GM21423 (cell line): ENCODE measurements at regions not wholly inside any gene's neighbourhood (a gene's known extent, or its start where the extent isn't known, plus 50 kb on each side); places are given as distances from the start of the nearest gene placed in this dataset.

ENCODE experiments used
- ATAC-seq: cut with Tn5 transposase; IDR thresholded peaks from one replicate; pipeline ENCODE4 v1.9.1; 2021; ENCODE audit warnings: mild to moderate bottlenecking, moderate library complexity; ENCODE audit not compliant: unreplicated experiment

GRCh38 chr12:4056910-4057845 is 184.0 kb upstream of the PARP11 start:
- ATAC-seq = no peak

GRCh38 chr12:4054630-4055029 is 181.4 kb upstream of the PARP11 start:
- no peak for ATAC-seq

DNA sequence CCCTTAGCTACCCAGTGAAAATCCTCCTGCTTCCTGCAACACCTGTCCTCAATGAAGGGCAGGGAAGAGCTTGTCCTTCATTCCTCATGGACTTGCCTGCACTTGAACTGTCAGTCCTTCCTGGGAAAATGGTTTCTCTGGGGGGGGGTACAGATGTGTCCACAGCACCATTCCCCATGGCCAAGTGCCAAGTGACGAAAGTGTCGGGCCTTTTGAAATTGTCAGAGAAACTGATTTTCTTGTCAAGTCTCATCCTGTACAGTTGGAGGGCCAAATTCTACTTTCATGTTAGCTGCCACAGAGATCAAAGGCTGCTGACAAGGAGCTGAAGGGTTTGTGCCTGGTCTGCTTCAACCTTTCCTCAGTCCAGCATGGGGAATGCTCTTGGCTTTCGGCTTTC is 179.5 kb upstream of the PARP11 start:
- no peak for ATAC-seq

DNA sequence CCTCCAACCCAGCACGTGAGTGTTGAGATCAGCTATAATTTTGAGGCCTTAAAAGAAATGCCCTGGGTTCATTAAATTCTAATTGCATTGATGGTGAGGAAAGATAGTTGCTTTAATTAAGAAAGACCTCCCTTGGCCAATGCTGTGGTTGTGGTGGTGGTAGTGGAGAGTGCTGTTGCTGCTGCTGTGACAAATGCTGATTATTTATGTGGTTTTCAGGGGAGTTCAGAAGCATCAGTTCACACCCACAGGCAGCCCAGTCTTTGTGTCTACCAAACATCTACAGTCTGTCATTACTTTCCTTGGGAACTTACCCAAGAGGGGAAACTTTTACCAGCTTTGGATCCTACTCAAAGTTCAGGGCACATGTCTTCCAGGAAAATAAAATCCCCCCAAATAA is 178.4 kb upstream of the PARP11 start:
- no peak for ATAC-seq

DNA sequence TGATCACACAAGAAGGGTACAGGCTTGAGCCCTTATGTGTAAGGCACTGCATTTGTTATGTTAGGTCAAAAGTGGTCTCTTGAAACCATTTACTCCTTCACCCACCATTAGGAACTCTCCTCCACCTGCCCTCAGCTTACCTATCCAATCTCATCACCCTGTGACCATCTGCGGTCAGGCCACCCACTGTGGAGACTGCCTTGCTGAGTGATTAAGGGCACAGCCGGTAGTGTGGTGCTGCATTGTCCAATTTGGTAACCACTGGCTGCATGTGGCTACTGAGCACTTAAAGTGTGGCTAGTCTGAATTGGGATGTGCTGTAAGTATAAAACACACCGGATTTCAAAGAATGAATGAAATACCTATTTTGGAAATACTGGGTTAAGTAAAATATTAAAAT is 177.1 kb upstream of the PARP11 start:
- ATAC-seq = no peak

DNA sequence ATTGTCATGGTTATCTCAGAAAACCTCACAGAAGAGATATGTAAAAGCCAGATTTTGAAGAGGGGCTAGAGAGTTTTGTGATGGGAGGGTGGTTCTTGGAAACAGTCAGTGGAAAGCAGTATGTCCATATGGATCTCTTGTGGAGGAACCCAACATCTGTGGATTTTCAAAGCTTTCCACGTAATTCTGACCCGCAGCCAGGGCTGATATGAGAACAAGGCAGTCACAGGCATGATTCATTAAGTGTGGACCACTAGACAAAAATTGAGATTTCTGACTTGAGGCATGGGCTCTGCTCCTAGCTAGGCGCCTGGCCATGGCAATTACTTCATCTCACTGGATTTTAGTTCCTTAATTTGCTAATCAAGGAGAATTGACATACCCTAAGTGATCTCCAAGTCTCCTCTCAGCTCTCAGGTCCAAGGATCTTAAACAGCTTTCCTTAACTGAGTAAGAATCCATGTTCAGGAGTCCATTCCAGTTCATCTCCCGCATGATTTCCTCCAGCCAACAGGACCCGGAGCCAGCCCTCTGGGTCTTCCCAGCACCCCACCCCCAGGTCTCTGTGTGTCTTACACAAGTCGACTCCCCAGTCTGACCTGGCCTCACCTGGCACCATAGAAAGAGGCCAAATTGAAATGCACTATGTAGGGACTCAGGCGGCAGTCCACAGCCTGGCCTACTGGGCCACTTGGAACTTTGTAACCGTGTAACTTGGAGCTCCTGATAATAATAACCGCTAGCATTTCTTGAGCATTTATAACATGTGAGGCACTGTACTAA is 176.3 kb upstream of the PARP11 start:
- no peak for ATAC-seq

DNA sequence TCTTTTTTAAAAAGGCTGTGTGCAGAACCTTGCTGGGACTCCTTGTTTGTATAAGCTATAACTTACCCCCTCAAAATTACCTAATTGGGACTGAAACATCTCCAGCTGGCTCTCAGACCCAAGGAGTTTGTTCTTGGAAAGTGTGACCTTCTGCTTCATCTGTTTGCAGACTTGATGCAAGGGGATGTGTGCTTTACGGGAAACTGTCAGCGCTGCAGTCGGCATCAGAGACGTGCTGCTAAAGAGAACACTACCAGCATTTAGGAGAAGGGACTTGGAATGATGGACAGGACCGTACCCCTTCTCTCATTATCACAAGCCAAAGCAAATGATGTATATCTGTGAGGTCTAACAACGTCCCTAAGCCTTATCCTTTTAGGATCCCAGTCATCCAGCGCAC is 174.2 kb upstream of the PARP11 start:
- no peak for ATAC-seq

- ATAC-seq = no peak
These were observed 173.3 kb upstream of the PARP11 start for GRCh38 chr12:4046495-4046840.

DNA sequence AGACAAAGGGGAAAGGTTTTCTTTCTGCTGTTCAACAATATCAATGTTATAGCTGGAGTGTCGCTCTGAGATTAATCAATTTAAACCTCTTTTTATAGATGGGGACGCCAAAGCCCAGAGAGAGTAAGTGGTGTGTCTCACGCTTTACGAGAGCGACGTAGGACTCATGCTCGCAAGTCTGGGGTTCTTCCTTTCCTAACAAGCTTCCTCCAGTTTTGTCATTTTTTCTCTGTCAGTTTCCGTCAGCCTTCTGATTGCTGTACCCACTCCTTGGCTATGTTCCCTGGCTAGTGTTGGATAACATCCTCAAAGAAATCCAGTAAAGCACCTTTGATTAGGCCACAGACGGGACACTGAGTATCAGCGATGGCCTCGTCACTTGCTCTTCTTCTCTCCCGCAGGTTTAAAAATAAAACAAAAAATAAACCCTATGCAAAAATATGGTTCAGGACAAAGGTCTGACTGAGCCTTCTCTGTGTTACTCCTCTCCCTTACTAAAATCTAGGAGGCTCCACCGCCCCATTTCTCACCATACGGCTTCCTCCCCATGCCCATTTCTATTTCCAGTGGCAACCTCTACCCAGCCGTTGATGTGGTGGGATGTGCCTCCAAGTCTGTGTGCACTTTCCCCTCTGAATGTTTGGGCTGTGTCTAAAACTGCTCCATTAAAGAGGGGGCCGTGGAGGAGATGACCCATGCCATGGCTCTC is 172.7 kb upstream of the PARP11 start:
- ATAC-seq = no peak

DNA sequence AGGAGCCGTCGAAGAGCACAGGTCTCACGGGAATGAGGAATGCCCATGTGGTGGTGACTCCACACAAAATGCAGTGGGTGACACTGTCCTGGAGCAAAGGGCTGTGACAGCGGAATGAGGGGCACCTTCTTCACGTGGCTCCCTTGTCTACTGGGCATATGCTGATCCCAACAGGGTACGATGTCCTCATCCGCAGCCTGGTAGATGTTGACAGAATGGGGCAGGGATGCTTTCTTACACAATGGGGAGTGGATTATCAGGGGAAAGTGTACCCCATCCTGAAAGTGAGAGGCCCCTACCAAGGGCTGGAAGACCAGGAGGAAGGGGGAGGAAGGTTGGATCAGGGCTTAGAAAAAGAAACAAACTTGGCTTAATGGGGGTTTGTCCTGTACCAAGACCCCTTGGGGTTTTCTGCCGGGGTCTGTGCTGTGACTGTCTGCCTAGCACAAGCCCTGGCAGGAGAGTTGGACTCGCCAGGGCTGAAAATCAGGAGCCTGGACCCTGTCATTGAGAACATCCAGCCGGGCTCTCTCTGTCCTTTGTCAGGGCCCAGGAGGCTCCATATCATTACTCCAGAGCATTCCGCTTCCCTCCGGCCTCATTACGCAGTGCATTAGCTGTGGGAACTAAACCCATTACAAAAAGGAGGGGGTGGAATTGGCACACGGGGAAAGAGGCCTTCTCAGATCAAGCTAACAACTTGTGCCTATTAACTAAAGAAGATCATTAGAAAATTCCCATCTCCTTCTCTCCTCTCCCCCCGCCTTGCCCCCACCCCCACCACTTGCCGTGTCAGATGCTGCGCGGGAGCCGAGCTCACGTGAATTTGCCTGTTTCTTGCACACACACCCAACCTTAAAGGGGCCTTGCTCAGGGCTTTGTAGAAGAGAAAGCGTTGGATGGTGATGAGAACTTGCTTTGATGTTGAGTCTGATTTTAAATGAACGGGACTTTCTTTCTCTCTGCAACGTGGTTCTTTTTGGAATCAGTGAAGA is 171.8 kb upstream of the PARP11 start:
- no peak for ATAC-seq

GRCh38 chr12:4044101-4044500 is 170.9 kb upstream of the PARP11 start:
- ATAC-seq = no peak

- no peak for ATAC-seq
These were observed 168.1 kb upstream of the PARP11 start for GRCh38 chr12:4041187-4041885.

DNA sequence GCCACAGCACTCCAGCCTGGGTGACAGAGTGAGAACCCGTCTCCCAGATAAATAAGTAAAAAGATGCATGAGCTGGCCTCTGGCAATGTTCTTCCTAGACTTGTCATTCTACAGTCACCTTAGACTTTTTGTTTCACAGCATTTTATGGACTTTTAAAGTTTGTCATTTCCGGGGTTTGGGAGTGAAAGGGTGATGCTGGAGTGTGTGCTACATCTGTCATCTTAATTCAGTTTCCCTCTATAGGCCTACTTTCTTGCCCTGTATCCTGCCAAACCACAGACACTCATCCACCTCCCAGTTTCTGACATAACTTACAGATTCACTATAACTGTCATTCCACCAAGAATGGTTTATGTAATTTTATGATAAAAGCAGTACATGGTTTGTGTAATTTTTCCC is 166.7 kb upstream of the PARP11 start:
- ATAC-seq = no peak

GRCh38 chr12:4037747-4038312 is 164.6 kb upstream of the PARP11 start:
- no peak for ATAC-seq

DNA sequence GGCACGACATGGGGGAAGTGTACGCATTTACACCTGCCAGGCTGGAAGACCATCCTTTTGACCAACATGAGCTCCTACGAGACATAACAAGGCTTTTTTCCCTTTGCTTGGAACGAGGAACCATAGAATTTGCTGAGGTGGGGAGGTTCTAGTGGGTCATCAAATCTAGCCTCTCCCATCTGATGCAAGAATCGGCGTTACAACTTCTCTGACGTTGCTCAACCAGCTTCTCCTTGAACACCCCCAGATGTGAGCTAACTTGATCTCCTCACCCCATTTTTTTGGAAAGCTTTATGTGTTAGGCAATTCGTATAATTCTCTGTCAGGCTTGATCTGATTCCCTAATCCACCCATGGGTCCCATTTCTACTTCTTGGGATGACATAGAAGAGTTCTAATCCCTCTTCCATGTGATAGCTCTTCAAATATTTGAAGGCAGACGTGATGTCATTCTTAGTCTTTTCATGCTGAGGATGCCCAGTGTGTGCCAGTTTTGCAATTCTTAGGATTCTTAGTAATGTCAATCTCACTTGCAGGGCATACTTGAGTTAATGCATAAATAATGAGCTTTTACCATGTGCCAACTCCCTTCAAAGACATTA is 163.6 kb upstream of the PARP11 start:
- ATAC-seq = no peak

GRCh38 chr12:4034921-4035320 is 161.7 kb upstream of the PARP11 start:
- ATAC-seq = no peak

- no peak for ATAC-seq
These were observed 159.9 kb upstream of the PARP11 start for GRCh38 chr12:4032924-4033615.

- no peak for ATAC-seq
These were observed 158.6 kb upstream of the PARP11 start for GRCh38 chr12:4031703-4032291.
